K562 (cell line): ENCODE measurements at regions not wholly inside any gene's neighbourhood (a gene's known extent, or its start where the extent isn't known, plus 50 kb on each side); places are given as distances from the start of the nearest gene placed in this dataset.

Source experiments
- ATAC-seq: fragments of 200-7000 bp; cut with Tn5 transposase; 3 replicates; pipeline ENCODE4 v1.9.1; 2020; ENCODE audit warnings: moderate library complexity
- BruUV-seq: library from RNA; stranded (reverse); fragments of 400-500 nt; replicated peaks from 2 replicates; lab custom pipeline; 2021; lab: Mats Ljungman, UMichigan
- CTCF ChIA-PET: fragments of 300-600 bp; formaldehyde crosslinking; extraction: SDS; loops from one replicate; lab custom pipeline; 2021; ENCODE audit warnings: low intra/inter-chr PET ratio; lab: Yijun Ruan, JAX
- POLR2A ChIA-PET: fragments of 300-600, 350-650 bp; sonication (Branson Sonifier 250); formaldehyde crosslinking; extraction: SDS; loops from one replicate; lab custom pipeline; 2021; ENCODE audit warnings: antibody characterized with exemption, inconsistent platforms; lab: Yijun Ruan, JAX
- DNase-seq, 4 experiments: peaks; one replicate each; pipeline versions ENCODE4 v3.0.0 to v3.0.0-alpha.2; 2011 to 2018; ENCODE audit warnings: low spot score in 3 of 4, mixed read lengths in 3 of 4; ENCODE audit errors: extremely low read depth in 1 of 4
- FAIRE-seq: peaks from 2 replicates; lab custom pipeline; 2011; peaks lifted over from hg19 to GRCh38; lab: Jason Lieb, UNC
- H2AFZ ChIP-seq: 2 replicates; pipeline ENCODE4 v1.6.0; 2011; ENCODE audit warnings: low read depth, low read length, control low read depth, inconsistent platforms
- H3K27ac ChIP-seq: fragments of 200-600 bp; 3 replicates; pipeline ENCODE4 v1.8.0; 2011; ENCODE audit warnings: low read depth, mild to moderate bottlenecking, control low read depth, inconsistent platforms, low read length, moderate library complexity, mixed read lengths; ENCODE audit errors: extremely low read depth
- H3K27me3 ChIP-seq, 2 experiments: fragments of 300-600 bp in 1 of 2; 2 replicates in 1 of 2; 3 replicates in 1 of 2; pipeline versions ENCODE4 v1.6.0 to v1.8.0; 2011; ENCODE audit warnings: inconsistent platforms in 2 of 2, low read length in 2 of 2, mild to moderate bottlenecking in 1 of 2, mixed read lengths in 1 of 2, moderate library complexity in 1 of 2; ENCODE audit not compliant: control insufficient read depth in 2 of 2, insufficient read depth in 2 of 2
- H3K36me3 ChIP-seq: fragments of 300-600 bp; 3 replicates; pipeline ENCODE4 v1.8.0; 2011; ENCODE audit warnings: mild to moderate bottlenecking, low read length, inconsistent platforms; ENCODE audit not compliant: control insufficient read depth, insufficient read depth
- H3K4me1 ChIP-seq, 2 experiments: fragments of 200-600 bp in 1 of 2; replicated peaks in 1 of 2; 2 replicates in 1 of 2; 3 replicates in 1 of 2; pipeline versions ENCODE4 v1.5.1 to v1.8.0; 2011; ENCODE audit warnings: inconsistent platforms in 2 of 2, low read length in 2 of 2, mild to moderate bottlenecking in 1 of 2, mixed read lengths in 1 of 2, moderate library complexity in 1 of 2; ENCODE audit not compliant: control insufficient read depth in 2 of 2, insufficient read depth in 2 of 2
- H3K4me2 ChIP-seq: 2 replicates; pipeline ENCODE4 v1.6.1; 2011; ENCODE audit warnings: low read length, control low read depth, inconsistent platforms, mixed read lengths; ENCODE audit not compliant: insufficient read depth
- H3K4me3 ChIP-seq: fragments of 200-600 bp; sonication (generic), shearing (Covaris generic); 2 replicates; pipeline ENCODE4 v1.5.1; 2016; ENCODE audit warnings: control low read depth, inconsistent platforms
- H3K79me2 ChIP-seq: fragments of 200-600 bp; 3 replicates; pipeline ENCODE4 v1.8.0; 2011; ENCODE audit warnings: low read length, inconsistent platforms; ENCODE audit not compliant: control insufficient read depth, insufficient read depth
- H3K9ac ChIP-seq, 2 experiments: 2 replicates each; pipeline versions ENCODE4 v1.6.0 to v1.6.1; 2011; ENCODE audit warnings: low read depth in 2 of 2, low read length in 2 of 2, control low read depth in 1 of 2, inconsistent platforms in 1 of 2, mild to moderate bottlenecking in 1 of 2, mixed read lengths in 1 of 2; ENCODE audit not compliant: insufficient read depth in 1 of 2
- H3K9me1 ChIP-seq: one replicate; pipeline ENCODE4 v1.6.0; 2011; ENCODE audit warnings: inconsistent platforms, mild to moderate bottlenecking, low read length, moderate library complexity; ENCODE audit not compliant: control insufficient read depth, insufficient read depth
- H3K9me3 ChIP-seq: replicated peaks from 2 replicates; pipeline ENCODE4 v1.5.1; 2011; ENCODE audit warnings: low read depth, low read length, inconsistent platforms; ENCODE audit not compliant: control insufficient read depth, insufficient read depth
- H4K20me1 ChIP-seq: replicated peaks from 2 replicates; pipeline ENCODE4 v1.6.1; 2011; ENCODE audit warnings: low read length, inconsistent platforms, mixed read lengths; ENCODE audit not compliant: control insufficient read depth, insufficient read depth
- GTF2E2 ChIP-seq: fragments of 200-800 bp; sonication (Bioruptor generic); IDR thresholded peaks from 2 replicates; pipeline ENCODE4 v1.6.1; 2016; ENCODE audit warnings: missing genetic modification characterization, missing compliant biosample characterization
- HDAC6 ChIP-seq: IDR thresholded peaks from 2 replicates; pipeline ENCODE4 v1.6.1; 2012; ENCODE audit warnings: low read depth, mild to moderate bottlenecking, control low read depth, inconsistent platforms, low read length, moderate library complexity
- MCM5 ChIP-seq: fragments of 450-650 bp; IDR thresholded peaks from 2 replicates; pipeline ENCODE4 v1.6.1; 2016; ENCODE audit warnings: low read depth
- NFIC ChIP-seq: fragments of 450-650 bp; IDR thresholded peaks from 2 replicates; pipeline ENCODE4 v1.6.1; 2017; ENCODE audit warnings: mild to moderate bottlenecking, inconsistent platforms
- NR1H2 ChIP-seq: sonication (generic); formaldehyde crosslinking; IDR thresholded peaks from 2 replicates; pipeline ENCODE4 v1.4.0; 2020; ENCODE audit warnings: mild to moderate bottlenecking, missing genetic modification reagents
- NRF1 ChIP-seq, 2 experiments: fragments of 450-650 bp; IDR thresholded peaks in 1 of 2; conservative IDR thresholded peaks in 1 of 2; 2 replicates each; pipeline ENCODE4 v1.6.1; 2014; ENCODE audit warnings: mild to moderate bottlenecking in 2 of 2
- POLR3A ChIP-seq: IDR thresholded peaks from 2 replicates; pipeline ENCODE4 v1.6.1; 2011; ENCODE audit warnings: borderline replicate concordance, mild to moderate bottlenecking, moderate library complexity; ENCODE audit not compliant: insufficient read length, insufficient read depth; ENCODE audit errors: extremely low read depth
- TEAD4 ChIP-seq, 2 experiments: sonication (generic) in 1 of 2; formaldehyde crosslinking in 1 of 2; IDR thresholded peaks; 2 replicates each; pipeline versions ENCODE4 v1.6.1 to v1.8.0; 2012 to 2022; ENCODE audit warnings: borderline replicate concordance in 1 of 2, inconsistent platforms in 1 of 2, low read length in 1 of 2, mild to moderate bottlenecking in 1 of 2, missing genetic modification reagents in 1 of 2
- ZBTB1 ChIP-seq: sonication (generic); formaldehyde crosslinking; IDR thresholded peaks from 2 replicates; pipeline ENCODE4 v1.8.1; 2023; ENCODE audit warnings: missing genetic modification reagents, low read depth, mild to moderate bottlenecking, borderline replicate concordance
- ZNF589 ChIP-seq: fragments of 200-800 bp; sonication (Bioruptor generic); IDR thresholded peaks from 2 replicates; pipeline ENCODE4 v1.6.1; 2016; ENCODE audit warnings: low read depth, missing genetic modification characterization, missing compliant biosample characterization
- WGBS: fragments of 100-300 bp; shearing (Covaris generic); methylation state at CpG from one replicate; pipeline ENCODE4 v1.1.6; 2016; ENCODE audit warnings: low coverage, mixed read lengths; ENCODE audit not compliant: insufficient coverage; ENCODE audit errors: missing lambda C conversion rate; 5-methylcytosine and 5-hydroxymethylcytosine counted together
- in situ Hi-C: fragments of 300-500 bp; cut with MboI; formaldehyde crosslinking; loops from 4 replicates; pipeline ENCODE4 v1.15.0; 2018; ENCODE audit warnings: inconsistent platforms, mixed read lengths
- intact Hi-C: fragments of 100-400 bp; cut with micrococcal nuclease; formaldehyde crosslinking; loops from 2 replicates; pipeline ENCODE4 v1.14.2; 2022
- TF ChIP-seq, protein P1 (sequence below): sonication (generic); formaldehyde crosslinking; IDR thresholded peaks from 2 replicates; pipeline ENCODE4 v1.8.1; 2023; ENCODE audit warnings: mild to moderate bottlenecking, missing genetic modification reagents, moderate library complexity
- TF ChIP-seq, protein P2 (sequence below): fragments of 450-650 bp; formaldehyde crosslinking; IDR thresholded peaks from 2 replicates; pipeline ENCODE4 v1.4.0; 2020; ENCODE audit warnings: mild to moderate bottlenecking, mixed read lengths

DNA sequence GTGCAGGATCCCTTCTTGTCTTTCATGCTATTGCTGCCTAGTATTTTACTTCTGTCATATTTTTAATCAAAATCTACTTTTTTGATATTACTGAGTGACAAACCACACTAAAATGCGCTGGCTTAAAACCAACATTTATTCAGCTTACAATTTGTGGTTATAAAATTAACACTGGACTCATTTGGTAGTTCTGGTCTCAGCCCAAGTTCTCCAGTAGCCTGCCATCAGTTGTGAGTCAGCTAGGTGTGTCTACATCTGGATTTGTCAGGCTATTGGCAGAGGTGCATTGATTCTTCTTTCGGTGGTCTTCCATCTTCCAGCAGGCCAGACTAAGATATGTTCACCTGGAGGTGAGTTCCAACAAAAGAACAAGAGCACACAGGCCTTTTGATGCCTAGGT, 765.1 kb upstream of the FBXO33 start:
- BruUV-seq: no TSS peak

DNA sequence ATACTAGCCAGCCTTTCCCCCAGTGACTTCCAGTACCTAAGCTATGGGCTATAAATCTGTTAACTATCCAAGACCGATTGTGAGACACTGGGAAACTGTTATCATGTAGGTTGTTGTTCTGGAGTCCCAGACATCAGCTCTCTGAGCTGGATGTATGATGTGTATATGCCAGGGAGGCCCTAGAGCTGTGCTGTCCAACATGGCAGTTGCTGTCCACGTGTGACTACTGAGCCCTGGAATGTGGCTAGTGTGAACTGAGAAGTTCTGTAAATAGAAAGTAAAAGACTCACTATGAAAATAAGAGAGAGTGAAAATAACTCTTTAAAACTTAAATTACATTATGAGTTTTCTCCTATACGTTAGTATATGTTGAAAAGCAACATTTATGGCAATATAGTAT, 755.8 kb upstream of the FBXO33 start:
- Histone ChIP-seq H2AFZ (no peak overlapping the region), H3K36me3 (no peaks in the 10 kb centered on the region), H3K9me1 (no peaks in the 10 kb centered on the region), H3K9me3 (no peaks in the 10 kb centered on the region), H3K9ac (no peak overlapping the region), H3K4me2 (no peak overlapping the region), H3K27me3 (no peaks in the 10 kb centered on the region), H4K20me1 (no peaks in the 10 kb centered on the region), H3K27ac (no peak overlapping the region), H3K79me2 (no peaks in the 10 kb centered on the region), H3K4me3 (no peak overlapping the region), H3K4me1 (no peaks in the 10 kb centered on the region)
- no TSS peak for BruUV-seq
- 2% methylated on average over 3 of the region's 3 CpGs for WGBS
- in situ Hi-C loops (no loop called here), intact Hi-C loops (no loop called here)
- no peak for DNase-seq
- no peak for FAIRE-seq
- TF ChIP-seq GTF2E2 (tag) (no peak), POLR3A (no peak), TEAD4 (IDR thresholded peaks at IDR 0.05; ENCODE audit: low read length) (no peak), TEAD4 (CRISPR knock-in tag; IDR thresholded peaks at IDR 0.05; ENCODE audit: borderline replicate concordance) (no peak), NFIC (no peak), ZNF589 (no peak), MCM5 (no peak), NR1H2 (CRISPR knock-in tag) (no peak)
- TF ChIP-seq, protein P1, sequence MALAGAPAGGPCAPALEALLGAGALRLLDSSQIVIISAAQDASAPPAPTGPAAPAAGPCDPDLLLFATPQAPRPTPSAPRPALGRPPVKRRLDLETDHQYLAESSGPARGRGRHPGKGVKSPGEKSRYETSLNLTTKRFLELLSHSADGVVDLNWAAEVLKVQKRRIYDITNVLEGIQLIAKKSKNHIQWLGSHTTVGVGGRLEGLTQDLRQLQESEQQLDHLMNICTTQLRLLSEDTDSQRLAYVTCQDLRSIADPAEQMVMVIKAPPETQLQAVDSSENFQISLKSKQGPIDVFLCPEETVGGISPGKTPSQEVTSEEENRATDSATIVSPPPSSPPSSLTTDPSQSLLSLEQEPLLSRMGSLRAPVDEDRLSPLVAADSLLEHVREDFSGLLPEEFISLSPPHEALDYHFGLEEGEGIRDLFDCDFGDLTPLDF (CRISPR knock-in tag): no peak
- TF ChIP-seq, protein P2, sequence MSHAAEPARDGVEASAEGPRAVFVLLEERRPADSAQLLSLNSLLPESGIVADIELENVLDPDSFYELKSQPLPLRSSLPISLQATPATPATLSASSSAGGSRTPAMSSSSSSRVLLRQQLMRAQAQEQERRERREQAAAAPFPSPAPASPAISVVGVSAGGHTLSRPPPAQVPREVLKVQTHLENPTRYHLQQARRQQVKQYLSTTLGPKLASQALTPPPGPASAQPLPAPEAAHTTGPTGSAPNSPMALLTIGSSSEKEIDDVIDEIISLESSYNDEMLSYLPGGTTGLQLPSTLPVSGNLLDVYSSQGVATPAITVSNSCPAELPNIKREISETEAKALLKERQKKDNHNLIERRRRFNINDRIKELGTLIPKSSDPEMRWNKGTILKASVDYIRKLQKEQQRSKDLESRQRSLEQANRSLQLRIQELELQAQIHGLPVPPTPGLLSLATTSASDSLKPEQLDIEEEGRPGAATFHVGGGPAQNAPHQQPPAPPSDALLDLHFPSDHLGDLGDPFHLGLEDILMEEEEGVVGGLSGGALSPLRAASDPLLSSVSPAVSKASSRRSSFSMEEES (CRISPR knock-in tag): no peak
- ChIA-PET POLR2A (no interaction called here), CTCF (no interaction called here)
- no peak for ATAC-seq

More for the DNA sequence above, 765.1 kb upstream of the FBXO33 start:
- no peak for ATAC-seq
- no peak for DNase-seq
- in situ Hi-C loops: no loop called here
- ChIA-PET POLR2A (no interaction called here), CTCF (no interaction called here)
- no peak overlapping the region for H3K4me2 ChIP-seq
- H3K79me2 ChIP-seq: no peaks in the 10 kb centered on the region
- WGBS: 0% methylated on average over 2 of the region's 2 CpGs
- no peaks in the 10 kb centered on the region for H3K36me3 ChIP-seq
- no peak for FAIRE-seq
- no peak overlapping the region for H3K9ac ChIP-seq
- no peak overlapping the region for H2AFZ ChIP-seq
- no peaks in the 10 kb centered on the region for H3K27me3 ChIP-seq
- no peaks in the 10 kb centered on the region for H3K4me1 ChIP-seq
- H3K9me3 ChIP-seq: no peaks in the 10 kb centered on the region
- H3K9me1 ChIP-seq: no peaks in the 10 kb centered on the region
- H4K20me1 ChIP-seq: no peaks in the 10 kb centered on the region
- TF ChIP-seq NRF1 (conservative IDR thresholded peaks at IDR 0.05 in 1 of 2, IDR thresholded peaks at IDR 0.05 in 1 of 2) (no peak), ZBTB1 (CRISPR knock-in tag) (no peak), HDAC6 (no peak)
- TF ChIP-seq, all 486 proteins: peak for 0
- H3K4me3 ChIP-seq: no peak overlapping the region
- H3K27ac ChIP-seq: no peak overlapping the region
- intact Hi-C loops: no loop called here
